ENCODE measurements at regions not wholly inside any gene's neighbourhood (a gene's known extent, or its start where the extent isn't known, plus 50 kb on each side); places are given as distances from the start of the nearest gene placed in this dataset.

DNA sequence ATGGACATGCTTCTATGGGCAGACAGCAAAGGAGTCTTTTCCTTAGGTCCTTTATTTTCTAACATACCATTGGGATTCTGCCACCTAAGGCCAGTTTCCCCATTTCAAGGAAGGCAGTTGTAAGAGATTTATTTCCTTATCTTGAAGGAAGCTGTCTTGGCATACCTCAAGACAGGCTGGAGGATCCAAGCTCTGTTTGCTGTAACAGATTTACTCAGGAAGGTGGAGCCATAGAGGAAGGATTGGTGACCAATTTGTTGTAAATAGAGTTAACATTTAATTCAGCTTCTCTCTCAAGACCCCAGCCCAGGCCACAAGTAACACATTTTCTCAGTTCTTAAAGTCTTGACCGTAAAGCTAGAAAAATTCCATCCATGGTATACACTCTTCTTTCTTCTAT lies 131.6 kb upstream of the TENM3 start:
- H3K4me3 ChIP-seq (ENCODE audit: low read depth, low read length), result no peak overlapping the region
- no peak for DNase-seq (ENCODE audit: low read depth)
- TF ChIP-seq, protein P1, sequence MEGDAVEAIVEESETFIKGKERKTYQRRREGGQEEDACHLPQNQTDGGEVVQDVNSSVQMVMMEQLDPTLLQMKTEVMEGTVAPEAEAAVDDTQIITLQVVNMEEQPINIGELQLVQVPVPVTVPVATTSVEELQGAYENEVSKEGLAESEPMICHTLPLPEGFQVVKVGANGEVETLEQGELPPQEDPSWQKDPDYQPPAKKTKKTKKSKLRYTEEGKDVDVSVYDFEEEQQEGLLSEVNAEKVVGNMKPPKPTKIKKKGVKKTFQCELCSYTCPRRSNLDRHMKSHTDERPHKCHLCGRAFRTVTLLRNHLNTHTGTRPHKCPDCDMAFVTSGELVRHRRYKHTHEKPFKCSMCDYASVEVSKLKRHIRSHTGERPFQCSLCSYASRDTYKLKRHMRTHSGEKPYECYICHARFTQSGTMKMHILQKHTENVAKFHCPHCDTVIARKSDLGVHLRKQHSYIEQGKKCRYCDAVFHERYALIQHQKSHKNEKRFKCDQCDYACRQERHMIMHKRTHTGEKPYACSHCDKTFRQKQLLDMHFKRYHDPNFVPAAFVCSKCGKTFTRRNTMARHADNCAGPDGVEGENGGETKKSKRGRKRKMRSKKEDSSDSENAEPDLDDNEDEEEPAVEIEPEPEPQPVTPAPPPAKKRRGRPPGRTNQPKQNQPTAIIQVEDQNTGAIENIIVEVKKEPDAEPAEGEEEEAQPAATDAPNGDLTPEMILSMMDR (IDR thresholded peaks at IDR 0.05; ENCODE audit: control insufficient read depth, extremely low read depth, insufficient read depth), result no peak

- DNase-seq (ENCODE audit: low read depth), result no peak
- no peak overlapping the region for H3K4me3 ChIP-seq (ENCODE audit: low read depth, low read length)
- TF ChIP-seq, protein P1 (IDR thresholded peaks at IDR 0.05; ENCODE audit: control insufficient read depth, extremely low read depth, insufficient read depth), result no peak
Observed at GRCh38 chr4:182113779-182114178, 129.4 kb upstream of the TENM3 start.

DNA sequence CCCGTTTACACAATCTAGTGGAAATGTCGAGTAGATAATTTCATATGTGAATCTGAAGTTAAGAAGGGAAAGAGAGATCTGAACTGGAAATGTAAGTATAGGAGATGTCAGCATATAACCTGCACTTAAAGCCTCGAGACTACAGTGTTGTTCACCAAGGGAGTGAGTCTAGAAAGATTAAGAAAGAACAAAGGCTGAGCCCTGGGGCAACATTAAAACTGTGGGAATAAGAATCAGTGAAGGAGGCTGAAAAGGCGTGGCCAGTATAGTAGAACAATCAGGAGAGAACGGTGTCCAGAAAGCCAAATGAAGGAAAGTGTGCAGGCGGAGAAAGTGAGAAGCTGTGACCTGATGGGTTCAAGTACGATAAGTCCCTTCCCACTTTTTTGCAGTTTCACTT lies 118.8 kb upstream of the TENM3 start:
- no peak for DNase-seq (ENCODE audit: low read depth)

GRCh38 chr4:182126096-182126495 lies 117.1 kb upstream of the TENM3 start:
- DNase-seq (ENCODE audit: low read depth), result no peak
- H3K4me3 ChIP-seq (ENCODE audit: low read depth, low read length), result no peak overlapping the region
- TF ChIP-seq, protein P1 (IDR thresholded peaks at IDR 0.05; ENCODE audit: control insufficient read depth, extremely low read depth, insufficient read depth), result no peak

More for the DNA sequence above, 118.8 kb upstream of the TENM3 start:
- no peak overlapping the region for H3K4me3 ChIP-seq (ENCODE audit: low read depth, low read length)
- TF ChIP-seq, protein P1 (IDR thresholded peaks at IDR 0.05; ENCODE audit: control insufficient read depth, extremely low read depth, insufficient read depth), result no peak

DNA sequence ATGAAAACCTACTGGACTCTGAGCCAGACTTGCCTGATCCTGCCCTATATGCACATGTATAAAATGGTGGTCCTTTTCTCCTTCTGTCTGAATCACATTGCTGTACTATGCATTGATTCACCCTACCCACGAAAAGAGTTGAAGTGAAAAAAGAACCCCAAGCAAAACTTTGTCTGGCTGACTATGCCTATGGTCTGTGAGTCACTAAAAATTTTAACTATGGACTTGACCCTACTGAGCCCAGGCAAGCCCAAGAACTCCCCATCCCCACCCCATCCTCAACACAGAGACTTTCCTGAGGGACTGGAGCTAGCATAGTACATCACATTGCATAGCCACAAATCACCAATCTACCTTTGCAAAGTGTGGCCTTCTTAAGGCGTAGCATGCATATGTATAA lies 116.6 kb upstream of the TENM3 start:
- TF ChIP-seq, protein P1 (IDR thresholded peaks at IDR 0.05; ENCODE audit: control insufficient read depth, extremely low read depth, insufficient read depth), result no peak
- no peak for DNase-seq (ENCODE audit: low read depth)
- no peak overlapping the region for H3K4me3 ChIP-seq (ENCODE audit: low read depth, low read length)

GRCh38 chr4:182133033-182133432 lies 110.2 kb upstream of the TENM3 start:
- TF ChIP-seq, protein P1 (IDR thresholded peaks at IDR 0.05; ENCODE audit: control insufficient read depth, extremely low read depth, insufficient read depth), result no peak

GRCh38 chr4:182134261-182134660 lies 108.9 kb upstream of the TENM3 start:
- DNase-seq (ENCODE audit: low read depth), result no peak
- no peak overlapping the region for H3K4me3 ChIP-seq (ENCODE audit: low read depth, low read length)
- TF ChIP-seq, protein P1 (IDR thresholded peaks at IDR 0.05; ENCODE audit: control insufficient read depth, extremely low read depth, insufficient read depth), result no peak

More at GRCh38 chr4:182133033-182133432, 110.2 kb upstream of the TENM3 start:
- no peak overlapping the region for H3K4me3 ChIP-seq (ENCODE audit: low read depth, low read length)
- DNase-seq (ENCODE audit: low read depth), result no peak

Measured in LNCaP clone FGC (cell line).